ENCODE measurements at regions not wholly inside any gene's neighbourhood (a gene's known extent, or its start where the extent isn't known, plus 50 kb on each side); places are given as distances from the start of the nearest gene placed in this dataset.
"Not testable (repeated sequence)": the region's sequence is repeated elsewhere in the genome, so short reads cannot be mapped to it uniquely, and the experiment has no call there.

DNA sequence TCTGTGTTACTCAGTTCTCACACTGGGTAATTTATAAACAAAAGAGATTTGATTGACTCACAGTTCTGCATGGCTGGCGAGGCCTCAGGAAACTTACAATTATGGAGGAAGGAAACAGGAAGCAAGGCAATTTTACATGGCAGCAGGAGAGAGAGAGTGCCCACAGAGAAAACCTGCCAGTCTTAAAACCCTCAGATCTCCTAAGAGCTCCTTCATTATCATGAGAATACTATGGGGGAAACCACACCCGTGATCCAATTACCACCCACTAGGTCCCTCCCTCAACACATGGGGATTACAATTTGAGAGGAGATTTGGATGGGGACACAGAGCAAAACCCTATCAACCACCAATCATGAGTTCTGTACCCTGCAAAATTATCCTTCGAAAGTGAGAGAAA, 1180.8 kb downstream of the JRKL start (continued):
- TF ChIP-seq, protein P1, sequence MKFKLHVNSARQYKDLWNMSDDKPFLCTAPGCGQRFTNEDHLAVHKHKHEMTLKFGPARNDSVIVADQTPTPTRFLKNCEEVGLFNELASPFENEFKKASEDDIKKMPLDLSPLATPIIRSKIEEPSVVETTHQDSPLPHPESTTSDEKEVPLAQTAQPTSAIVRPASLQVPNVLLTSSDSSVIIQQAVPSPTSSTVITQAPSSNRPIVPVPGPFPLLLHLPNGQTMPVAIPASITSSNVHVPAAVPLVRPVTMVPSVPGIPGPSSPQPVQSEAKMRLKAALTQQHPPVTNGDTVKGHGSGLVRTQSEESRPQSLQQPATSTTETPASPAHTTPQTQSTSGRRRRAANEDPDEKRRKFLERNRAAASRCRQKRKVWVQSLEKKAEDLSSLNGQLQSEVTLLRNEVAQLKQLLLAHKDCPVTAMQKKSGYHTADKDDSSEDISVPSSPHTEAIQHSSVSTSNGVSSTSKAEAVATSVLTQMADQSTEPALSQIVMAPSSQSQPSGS (CRISPR knock-in tag; IDR thresholded peaks at IDR 0.05) = no peak
- TF ChIP-seq PTRF (tag; IDR thresholded peaks at IDR 0.05) = no peak

DNA sequence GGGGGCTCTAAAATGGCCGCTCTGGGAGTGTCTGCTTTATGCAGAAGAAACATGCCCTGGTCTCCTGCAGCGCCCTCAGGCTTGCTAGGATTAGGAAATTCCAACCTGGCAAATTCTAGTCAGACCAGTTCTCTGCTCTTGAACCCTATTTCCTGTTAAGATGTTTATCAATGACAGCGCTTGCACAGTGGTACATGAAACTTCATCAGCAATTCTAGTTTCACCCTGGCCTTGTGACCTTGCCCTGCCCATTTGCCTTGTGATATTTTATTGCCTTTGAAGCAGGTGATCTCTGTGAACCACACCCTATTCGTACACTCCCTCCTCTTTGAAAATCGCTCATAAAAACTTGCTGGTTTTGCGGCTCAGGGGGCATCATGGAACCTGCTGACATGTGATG, 1184.0 kb downstream of the JRKL start:
- H3K9ac ChIP-seq (ENCODE audit: insufficient read depth in 1 of 2, low read depth in 2 of 2, low read length in 2 of 2); ATAC-seq; FAIRE-seq; H3K9me1 ChIP-seq (ENCODE audit: control insufficient read depth, insufficient read depth, low read length); in situ Hi-C loops (cut with MboI); POLR2A ChIA-PET; H3K4me3 ChIP-seq; H3K4me1 ChIP-seq (replicated peaks in 1 of 2; ENCODE audit: control insufficient read depth in 2 of 2, insufficient read depth in 2 of 2, low read length in 2 of 2); H3K36me3 ChIP-seq (ENCODE audit: control insufficient read depth, insufficient read depth, low read length); H3K27ac ChIP-seq (ENCODE audit: extremely low read depth, low read depth, low read length); BruUV-seq (replicated peaks); CTCF ChIA-PET (ENCODE audit: low intra/inter-chr PET ratio); intact Hi-C loops (cut with micrococcal nuclease); DNase-seq (ENCODE audit: extremely low read depth in 1 of 4, low spot score in 3 of 4); H3K79me2 ChIP-seq (ENCODE audit: control insufficient read depth, insufficient read depth, low read length); H3K9me3 ChIP-seq (replicated peaks; ENCODE audit: control insufficient read depth, insufficient read depth, low read depth, low read length); H3K27me3 ChIP-seq (ENCODE audit: control insufficient read depth in 2 of 2, insufficient read depth in 2 of 2, low read length in 2 of 2); H4K20me1 ChIP-seq (replicated peaks; ENCODE audit: control insufficient read depth, insufficient read depth, low read length): not testable (repeated sequence)
- WGBS (ENCODE audit: insufficient coverage, low coverage, missing lambda C conversion rate) = 4% methylated on average over 6 of the region's 6 CpGs
- Histone ChIP-seq H3K4me2 (ENCODE audit: insufficient read depth, low read length) (peak overlapping the region; percentile 32), H2AFZ (ENCODE audit: low read depth, low read length) (0 out of 2 replicates have a peak overlapping the region, but pooled peaks have one; percentile 45)

All from K562 (cell line).